GM23338 (cell line): ENCODE measurements at regions not wholly inside any gene's neighbourhood (a gene's known extent, or its start where the extent isn't known, plus 50 kb on each side); places are given as distances from the start of the nearest gene placed in this dataset.

Source experiments
- CTCF ChIP-seq, 2 experiments: fragments of 200-600 bp in 1 of 2; sonication (generic) in 1 of 2; conservative IDR thresholded peaks; 2 replicates each; pipeline versions ENCODE4 v1.5.1 to v1.6.1; 2016 to 2017; ENCODE audit warnings: antibody characterized with exemption in 2 of 2, low read depth in 2 of 2, mild to moderate bottlenecking in 2 of 2, moderate library complexity in 1 of 2
- JUNB ChIP-seq: IDR thresholded peaks from one replicate; pipeline ENCODE4 v1.6.1; 2016; ENCODE audit warnings: antibody characterized with exemption; ENCODE audit not compliant: unreplicated experiment
- NANOG ChIP-seq: IDR thresholded peaks from 2 replicates; pipeline ENCODE4 v1.6.1; 2016; ENCODE audit warnings: antibody characterized with exemption, borderline replicate concordance
- POLR2AphosphoS5 ChIP-seq: IDR thresholded peaks from 2 replicates; pipeline ENCODE4 v1.6.1; 2016; ENCODE audit warnings: antibody characterized with exemption, low read depth
- REST ChIP-seq: IDR thresholded peaks from one replicate; pipeline ENCODE4 v1.6.1; 2018; ENCODE audit warnings: antibody characterized with exemption; ENCODE audit not compliant: unreplicated experiment
- STAT1 ChIP-seq: IDR thresholded peaks from one replicate; pipeline ENCODE4 v1.6.1; 2016; ENCODE audit warnings: antibody characterized with exemption; ENCODE audit not compliant: unreplicated experiment
- ZNF114 ChIP-seq: fragments of 250-450 bp; sonication (Bioruptor Pico); IDR thresholded peaks from 2 replicates; pipeline ENCODE4 v1.5.0; 2020; ENCODE audit warnings: mild to moderate bottlenecking, moderate library complexity
- ZNF462 ChIP-seq: fragments of 250-450 bp; sonication (Bioruptor Pico); IDR thresholded peaks from 2 replicates; pipeline ENCODE4 v1.5.0; 2020; ENCODE audit warnings: mild to moderate bottlenecking, moderate library complexity

GRCh38 chr5:106135473-106135872 is 1535.3 kb downstream of the EFNA5 start (continued):
- TF ChIP-seq ZNF462 (CRISPR knock-in tag) (no peak), STAT1 (no peak), POLR2AphosphoS5 (no peak), JUNB (no peak), CTCF (conservative IDR thresholded peaks at IDR 0.05; ENCODE audit: low read depth in 2 of 2) (no peak), REST (no peak), NANOG (no peak), ZNF114 (CRISPR knock-in tag) (no peak)
